ENCODE measurements at regions not wholly inside any gene's neighbourhood (a gene's known extent, or its start where the extent isn't known, plus 50 kb on each side); places are given as distances from the start of the nearest gene placed in this dataset.

DNA sequence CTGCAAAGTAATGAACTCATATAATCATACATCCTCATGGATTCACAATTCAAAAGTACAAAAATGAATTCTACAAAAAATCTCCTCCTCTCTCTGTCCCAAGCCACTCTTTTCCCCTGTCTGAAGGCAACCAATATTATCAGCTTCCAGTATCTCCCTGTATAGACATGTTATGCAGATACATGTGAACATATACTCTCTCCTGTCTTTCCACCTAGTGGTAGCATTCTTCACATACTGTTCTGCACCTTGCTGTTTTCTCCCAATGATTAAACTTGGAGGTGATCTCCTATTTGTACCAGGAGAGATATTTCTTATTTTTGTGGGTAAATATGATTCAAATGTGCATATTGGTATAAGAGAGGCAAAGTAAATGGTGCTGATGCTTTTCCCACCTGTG lies 416.4 kb downstream of the EPM2A start:
- Histone ChIP-seq H4K20me1 (ENCODE audit: control insufficient read depth, insufficient read depth, insufficient read length) (no peaks in the 10 kb centered on the region), H4K91ac (ENCODE audit: insufficient read length, low read depth, low read length) (no peak overlapping the region), H2AFZ (ENCODE audit: low read length) (no peak overlapping the region), H3K27ac (ENCODE audit: insufficient read length, low read depth, low read length) (no peak overlapping the region), H3K4ac (ENCODE audit: low read depth, low read length) (no peak overlapping the region), H3T11ph (ENCODE audit: low read length) (no peak overlapping the region), H2BK120ac (ENCODE audit: low read depth, low read length, poor library complexity, severe bottlenecking) (no peak overlapping the region), H3K27me3 (ENCODE audit: insufficient read depth, low read length) (no peaks in the 10 kb centered on the region), H2AK5ac (ENCODE audit: insufficient read length, low read length) (no peak overlapping the region), H2BK5ac (ENCODE audit: insufficient read length, low read length) (no peak overlapping the region), H3K9me3 (ENCODE audit: control insufficient read depth, low read depth, low read length) (no peaks in the 10 kb centered on the region), H3K79me2 (ENCODE audit: insufficient read depth, low read length) (no peaks in the 10 kb centered on the region), H4K8ac (replicated peaks; ENCODE audit: insufficient read length, low read depth, low read length) (no peak overlapping the region), H4K5ac (ENCODE audit: insufficient read length, low read depth, low read length) (no peak overlapping the region), H3K14ac (ENCODE audit: insufficient read depth, low read length) (no peak overlapping the region), H3K23me2 (ENCODE audit: insufficient read length, low read depth, low read length, poor library complexity, severe bottlenecking) (no peaks in the 10 kb centered on the region), H2BK20ac (ENCODE audit: low read depth, low read length, poor library complexity, severe bottlenecking) (no peak overlapping the region), H3K4me1 (ENCODE audit: insufficient read depth, low read length) (no peaks in the 10 kb centered on the region), H3K4me2 (ENCODE audit: insufficient read depth, insufficient read length, low read length) (no peak overlapping the region), H3K18ac (ENCODE audit: insufficient read length, low read depth, low read length) (no peak overlapping the region), H3K9ac (ENCODE audit: extremely low read depth, insufficient read length, low read length) (no peak overlapping the region), H3K56ac (ENCODE audit: insufficient read length, low read depth, low read length) (no peak overlapping the region), H2BK12ac (ENCODE audit: insufficient read length, low read depth, low read length) (no peak overlapping the region), H3K23ac (ENCODE audit: insufficient read length, low read depth, low read length) (no peak overlapping the region), H3K79me1 (ENCODE audit: insufficient read depth, low read depth, low read length, poor library complexity, severe bottlenecking) (no peaks in the 10 kb centered on the region), H2BK15ac (ENCODE audit: low read depth, low read length) (no peak overlapping the region)
- H3K4me1 Mint-ChIP-seq, result peaks cover 14% of the 10 kb centered on the region in 2 experiments
- H3K36me3 Mint-ChIP-seq (ENCODE audit: insufficient read depth in 1 of 3, low read depth in 3 of 3), result peaks cover 0 to 13% (median 7%) of the 10 kb centered on the region in 3 experiments; a peak in 5 of 7 replicates
- no peaks in the 10 kb centered on the region for H3K27me3 Mint-ChIP-seq (ENCODE audit: low read depth)
- TF ChIP-seq, protein P1, sequence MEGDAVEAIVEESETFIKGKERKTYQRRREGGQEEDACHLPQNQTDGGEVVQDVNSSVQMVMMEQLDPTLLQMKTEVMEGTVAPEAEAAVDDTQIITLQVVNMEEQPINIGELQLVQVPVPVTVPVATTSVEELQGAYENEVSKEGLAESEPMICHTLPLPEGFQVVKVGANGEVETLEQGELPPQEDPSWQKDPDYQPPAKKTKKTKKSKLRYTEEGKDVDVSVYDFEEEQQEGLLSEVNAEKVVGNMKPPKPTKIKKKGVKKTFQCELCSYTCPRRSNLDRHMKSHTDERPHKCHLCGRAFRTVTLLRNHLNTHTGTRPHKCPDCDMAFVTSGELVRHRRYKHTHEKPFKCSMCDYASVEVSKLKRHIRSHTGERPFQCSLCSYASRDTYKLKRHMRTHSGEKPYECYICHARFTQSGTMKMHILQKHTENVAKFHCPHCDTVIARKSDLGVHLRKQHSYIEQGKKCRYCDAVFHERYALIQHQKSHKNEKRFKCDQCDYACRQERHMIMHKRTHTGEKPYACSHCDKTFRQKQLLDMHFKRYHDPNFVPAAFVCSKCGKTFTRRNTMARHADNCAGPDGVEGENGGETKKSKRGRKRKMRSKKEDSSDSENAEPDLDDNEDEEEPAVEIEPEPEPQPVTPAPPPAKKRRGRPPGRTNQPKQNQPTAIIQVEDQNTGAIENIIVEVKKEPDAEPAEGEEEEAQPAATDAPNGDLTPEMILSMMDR (conservative IDR thresholded peaks at IDR 0.05), result peak; percentile 34; the same call in 2 of the 3 replicates
- peaks cover 0 to 12% of the 10 kb centered on the region in 2 experiments; a peak in 3 of 5 replicates for H3K9me3 Mint-ChIP-seq
- H3K27ac Mint-ChIP-seq, result no peak overlapping the region
- no peak for DNase-seq
- no peak overlapping the region for H3K4me3 Mint-ChIP-seq

Data from H9 (cell line).